ENCODE measurements at regions not wholly inside any gene's neighbourhood (a gene's known extent, or its start where the extent isn't known, plus 50 kb on each side); places are given as distances from the start of the nearest gene placed in this dataset.

GRCh38 chr15:29343229-29343628, 73.6 kb upstream of the NSMCE3 start:
- no peaks in the 10 kb centered on the region for H3K9me3 ChIP-seq (ENCODE audit: insufficient read depth, low read depth, low read length)
- H3K4me1 ChIP-seq (ENCODE audit: insufficient read depth, low read length) = peaks cover 43% of the 10 kb centered on the region; the same call in 1 of the 2 replicates

GRCh38 chr15:29342201-29342600, 72.6 kb upstream of the NSMCE3 start:
- Histone ChIP-seq H3K9me3 (ENCODE audit: insufficient read depth, low read depth, low read length) (no peaks in the 10 kb centered on the region), H3K4me3 (ENCODE audit: low read length) (no peak overlapping the region), H3K27me3 (ENCODE audit: insufficient read depth, low read length) (no peaks in the 10 kb centered on the region; the same call in 1 of the 2 replicates)

More at GRCh38 chr15:29343229-29343628, 73.6 kb upstream of the NSMCE3 start:
- no peaks in the 10 kb centered on the region; the same call in 1 of the 2 replicates for H3K27me3 ChIP-seq (ENCODE audit: insufficient read depth, low read length)
- no peak overlapping the region for H3K27ac ChIP-seq (ENCODE audit: low read length)
- H3K9ac ChIP-seq (ENCODE audit: low read depth, low read length) = peak overlapping the region; percentile 24; the same call in 1 of the 2 replicates
- H3K36me3 ChIP-seq (ENCODE audit: insufficient read depth, low read depth, low read length) = no peaks in the 10 kb centered on the region
- no peak overlapping the region for H3K4me3 ChIP-seq (ENCODE audit: low read length)

GRCh38 chr15:29337156-29337959, 67.7 kb upstream of the NSMCE3 start:
- H3K27ac ChIP-seq (ENCODE audit: low read length) = no peak overlapping the region
- H3K27me3 ChIP-seq (ENCODE audit: insufficient read depth, low read length) = no peaks in the 10 kb centered on the region
- no peaks in the 10 kb centered on the region for H3K9me3 ChIP-seq (ENCODE audit: insufficient read depth, low read depth, low read length)
- H3K9ac ChIP-seq (ENCODE audit: low read depth, low read length) = no peak overlapping the region
- H3K36me3 ChIP-seq (ENCODE audit: insufficient read depth, low read depth, low read length) = no peaks in the 10 kb centered on the region
- H3K4me3 ChIP-seq (ENCODE audit: low read length) = no peak overlapping the region
- H3K4me1 ChIP-seq (ENCODE audit: insufficient read depth, low read length) = peaks cover 8% of the 10 kb centered on the region; the same call in 1 of the 2 replicates

More at GRCh38 chr15:29342201-29342600, 72.6 kb upstream of the NSMCE3 start:
- Histone ChIP-seq H3K27ac (ENCODE audit: low read length) (no peak overlapping the region), H3K36me3 (ENCODE audit: insufficient read depth, low read depth, low read length) (no peaks in the 10 kb centered on the region), H3K9ac (ENCODE audit: low read depth, low read length) (no peak overlapping the region), H3K4me1 (ENCODE audit: insufficient read depth, low read length) (peaks cover 43% of the 10 kb centered on the region; the same call in 1 of the 2 replicates)

GRCh38 chr15:29334544-29334943, 64.9 kb upstream of the NSMCE3 start:
- Histone ChIP-seq H3K9me3 (ENCODE audit: insufficient read depth, low read depth, low read length) (no peaks in the 10 kb centered on the region), H3K4me1 (ENCODE audit: insufficient read depth, low read length) (no peaks in the 10 kb centered on the region), H3K27me3 (ENCODE audit: insufficient read depth, low read length) (no peaks in the 10 kb centered on the region), H3K27ac (ENCODE audit: low read length) (no peak overlapping the region), H3K36me3 (ENCODE audit: insufficient read depth, low read depth, low read length) (no peaks in the 10 kb centered on the region), H3K4me3 (ENCODE audit: low read length) (no peak overlapping the region), H3K9ac (ENCODE audit: low read depth, low read length) (no peak overlapping the region)

- no peaks in the 10 kb centered on the region for H3K36me3 ChIP-seq (ENCODE audit: insufficient read depth, low read depth, low read length)
- H3K27ac ChIP-seq (ENCODE audit: low read length) = no peak overlapping the region
Observed at GRCh38 chr15:29333261-29333660, 63.6 kb upstream of the NSMCE3 start.

GRCh38 chr15:29331669-29332068, 62.0 kb upstream of the NSMCE3 start:
- Histone ChIP-seq H3K4me3 (ENCODE audit: low read length) (no peak overlapping the region), H3K36me3 (ENCODE audit: insufficient read depth, low read depth, low read length) (no peaks in the 10 kb centered on the region), H3K27ac (ENCODE audit: low read length) (no peak overlapping the region), H3K4me1 (ENCODE audit: insufficient read depth, low read length) (no peaks in the 10 kb centered on the region), H3K27me3 (ENCODE audit: insufficient read depth, low read length) (no peaks in the 10 kb centered on the region), H3K9ac (ENCODE audit: low read depth, low read length) (no peak overlapping the region), H3K9me3 (ENCODE audit: insufficient read depth, low read depth, low read length) (peaks cover 4% of the 10 kb centered on the region; the same call in 1 of the 2 replicates)

More at GRCh38 chr15:29333261-29333660, 63.6 kb upstream of the NSMCE3 start:
- Histone ChIP-seq H3K9me3 (ENCODE audit: insufficient read depth, low read depth, low read length) (no peaks in the 10 kb centered on the region), H3K27me3 (ENCODE audit: insufficient read depth, low read length) (no peaks in the 10 kb centered on the region), H3K4me1 (ENCODE audit: insufficient read depth, low read length) (no peaks in the 10 kb centered on the region), H3K4me3 (ENCODE audit: low read length) (no peak overlapping the region), H3K9ac (ENCODE audit: low read depth, low read length) (no peak overlapping the region)

GRCh38 chr15:29331071-29331470, 61.4 kb upstream of the NSMCE3 start:
- Histone ChIP-seq H3K27ac (ENCODE audit: low read length) (no peak overlapping the region), H3K36me3 (ENCODE audit: insufficient read depth, low read depth, low read length) (no peaks in the 10 kb centered on the region), H3K9me3 (ENCODE audit: insufficient read depth, low read depth, low read length) (peaks cover 10% of the 10 kb centered on the region; the same call in 1 of the 2 replicates), H3K4me1 (ENCODE audit: insufficient read depth, low read length) (no peaks in the 10 kb centered on the region), H3K27me3 (ENCODE audit: insufficient read depth, low read length) (no peaks in the 10 kb centered on the region), H3K4me3 (ENCODE audit: low read length) (no peak overlapping the region), H3K9ac (ENCODE audit: low read depth, low read length) (no peak overlapping the region)

- Histone ChIP-seq H3K4me1 (ENCODE audit: insufficient read depth, low read length) (peaks cover 8% of the 10 kb centered on the region), H3K4me3 (ENCODE audit: low read length) (no peak overlapping the region), H3K27me3 (ENCODE audit: insufficient read depth, low read length) (no peaks in the 10 kb centered on the region), H3K27ac (ENCODE audit: low read length) (no peak overlapping the region), H3K9me3 (ENCODE audit: insufficient read depth, low read depth, low read length) (peaks cover 13% of the 10 kb centered on the region), H3K36me3 (ENCODE audit: insufficient read depth, low read depth, low read length) (no peaks in the 10 kb centered on the region), H3K9ac (ENCODE audit: low read depth, low read length) (no peak overlapping the region)
Observed at GRCh38 chr15:29324746-29325145, 55.1 kb upstream of the NSMCE3 start.

- H3K9me3 ChIP-seq (ENCODE audit: insufficient read depth, low read depth, low read length) = peaks cover 13% of the 10 kb centered on the region
Observed at GRCh38 chr15:29323557-29323956, 53.9 kb upstream of the NSMCE3 start.

GRCh38 chr15:29322415-29322814, 52.8 kb upstream of the NSMCE3 start:
- H3K9ac ChIP-seq (ENCODE audit: low read depth, low read length) = no peak overlapping the region
- no peaks in the 10 kb centered on the region for H3K36me3 ChIP-seq (ENCODE audit: insufficient read depth, low read depth, low read length)
- peaks cover 13% of the 10 kb centered on the region for H3K9me3 ChIP-seq (ENCODE audit: insufficient read depth, low read depth, low read length)
- peaks cover 19% of the 10 kb centered on the region for H3K4me1 ChIP-seq (ENCODE audit: insufficient read depth, low read length)
- H3K27ac ChIP-seq (ENCODE audit: low read length) = no peak overlapping the region
- no peak overlapping the region for H3K4me3 ChIP-seq (ENCODE audit: low read length)
- H3K27me3 ChIP-seq (ENCODE audit: insufficient read depth, low read length) = no peaks in the 10 kb centered on the region

More at GRCh38 chr15:29323557-29323956, 53.9 kb upstream of the NSMCE3 start:
- H3K4me1 ChIP-seq (ENCODE audit: insufficient read depth, low read length) = peaks cover 19% of the 10 kb centered on the region
- no peak overlapping the region for H3K9ac ChIP-seq (ENCODE audit: low read depth, low read length)
- H3K4me3 ChIP-seq (ENCODE audit: low read length) = no peak overlapping the region
- no peak overlapping the region for H3K27ac ChIP-seq (ENCODE audit: low read length)
- H3K27me3 ChIP-seq (ENCODE audit: insufficient read depth, low read length) = no peaks in the 10 kb centered on the region
- H3K36me3 ChIP-seq (ENCODE audit: insufficient read depth, low read depth, low read length) = no peaks in the 10 kb centered on the region

- Histone ChIP-seq H3K4me3 (ENCODE audit: low read length) (no peak overlapping the region), H3K27ac (ENCODE audit: low read length) (peak overlapping the region; percentile 79), H3K36me3 (ENCODE audit: insufficient read depth, low read depth, low read length) (no peaks in the 10 kb centered on the region), H3K27me3 (ENCODE audit: insufficient read depth, low read length) (no peaks in the 10 kb centered on the region), H3K9ac (ENCODE audit: low read depth, low read length) (peak overlapping the region; percentile 51; the same call in 1 of the 2 replicates), H3K9me3 (ENCODE audit: insufficient read depth, low read depth, low read length) (no peaks in the 10 kb centered on the region; the same call in 1 of the 2 replicates), H3K4me1 (ENCODE audit: insufficient read depth, low read length) (peaks cover 19% of the 10 kb centered on the region)
Observed at GRCh38 chr15:29320420-29320819, 50.8 kb upstream of the NSMCE3 start.

GRCh38 chr15:29319823-29320222, 50.2 kb upstream of the NSMCE3 start:
- Histone ChIP-seq H3K9me3 (ENCODE audit: insufficient read depth, low read depth, low read length) (no peaks in the 10 kb centered on the region; the same call in 1 of the 2 replicates), H3K4me1 (ENCODE audit: insufficient read depth, low read length) (peaks cover 19% of the 10 kb centered on the region), H3K36me3 (ENCODE audit: insufficient read depth, low read depth, low read length) (no peaks in the 10 kb centered on the region), H3K27ac (ENCODE audit: low read length) (peak overlapping the region; percentile 79), H3K9ac (ENCODE audit: low read depth, low read length) (peak overlapping the region; percentile 51; the same call in 1 of the 2 replicates), H3K27me3 (ENCODE audit: insufficient read depth, low read length) (no peaks in the 10 kb centered on the region), H3K4me3 (ENCODE audit: low read length) (0 out of 2 replicates have a peak overlapping the region, but pooled peaks have one; percentile 30)

All from iPS-20b (cell line).